ENCODE measurements at regions not wholly inside any gene's neighbourhood (a gene's known extent, or its start where the extent isn't known, plus 50 kb on each side); places are given as distances from the start of the nearest gene placed in this dataset.

DNA sequence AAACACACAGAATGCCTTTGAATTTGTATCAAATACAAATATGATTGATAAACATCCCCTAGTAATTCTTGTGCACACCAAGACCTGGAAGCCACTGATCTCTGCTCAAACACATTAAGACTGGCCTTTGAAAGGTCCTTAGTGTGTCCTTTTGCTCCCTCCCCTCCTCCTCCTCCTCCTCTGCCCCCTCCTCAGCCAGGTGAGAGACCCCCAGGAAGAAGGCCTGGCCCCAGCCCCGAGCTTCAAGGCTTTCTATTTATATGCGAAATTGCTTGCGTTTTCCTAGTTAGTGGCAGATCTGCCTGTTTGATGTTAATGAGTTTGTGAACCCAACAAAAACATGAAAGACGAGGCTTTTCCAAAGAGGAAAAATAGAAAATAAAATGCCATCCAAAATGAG, 63.6 kb upstream of the TCF7L2 start:
- Histone ChIP-seq H3K27ac (no peak overlapping the region), H3K27me3 (no peaks in the 10 kb centered on the region), H3K9me3 (replicated peaks in 1 of 3) (no peaks in the 10 kb centered on the region), H3K4me1 (replicated peaks in 1 of 2) (no peaks in the 10 kb centered on the region), H3K36me3 (replicated peaks in 1 of 2) (no peaks in the 10 kb centered on the region), H3K4me3 (no peak overlapping the region)
- DNase-seq = no peak
- intact Hi-C loops (cut with DNase I) = no loop called here
- 81 to 89% (median 86%) methylated on average over 4 of the region's 4 CpGs for WGBS, 4 donors
- TF ChIP-seq, protein P1, sequence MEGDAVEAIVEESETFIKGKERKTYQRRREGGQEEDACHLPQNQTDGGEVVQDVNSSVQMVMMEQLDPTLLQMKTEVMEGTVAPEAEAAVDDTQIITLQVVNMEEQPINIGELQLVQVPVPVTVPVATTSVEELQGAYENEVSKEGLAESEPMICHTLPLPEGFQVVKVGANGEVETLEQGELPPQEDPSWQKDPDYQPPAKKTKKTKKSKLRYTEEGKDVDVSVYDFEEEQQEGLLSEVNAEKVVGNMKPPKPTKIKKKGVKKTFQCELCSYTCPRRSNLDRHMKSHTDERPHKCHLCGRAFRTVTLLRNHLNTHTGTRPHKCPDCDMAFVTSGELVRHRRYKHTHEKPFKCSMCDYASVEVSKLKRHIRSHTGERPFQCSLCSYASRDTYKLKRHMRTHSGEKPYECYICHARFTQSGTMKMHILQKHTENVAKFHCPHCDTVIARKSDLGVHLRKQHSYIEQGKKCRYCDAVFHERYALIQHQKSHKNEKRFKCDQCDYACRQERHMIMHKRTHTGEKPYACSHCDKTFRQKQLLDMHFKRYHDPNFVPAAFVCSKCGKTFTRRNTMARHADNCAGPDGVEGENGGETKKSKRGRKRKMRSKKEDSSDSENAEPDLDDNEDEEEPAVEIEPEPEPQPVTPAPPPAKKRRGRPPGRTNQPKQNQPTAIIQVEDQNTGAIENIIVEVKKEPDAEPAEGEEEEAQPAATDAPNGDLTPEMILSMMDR (IDR thresholded peaks at IDR 0.05) = no peak
- TF ChIP-seq POLR2A (IDR thresholded peaks at IDR 0.05) = no peak

DNA sequence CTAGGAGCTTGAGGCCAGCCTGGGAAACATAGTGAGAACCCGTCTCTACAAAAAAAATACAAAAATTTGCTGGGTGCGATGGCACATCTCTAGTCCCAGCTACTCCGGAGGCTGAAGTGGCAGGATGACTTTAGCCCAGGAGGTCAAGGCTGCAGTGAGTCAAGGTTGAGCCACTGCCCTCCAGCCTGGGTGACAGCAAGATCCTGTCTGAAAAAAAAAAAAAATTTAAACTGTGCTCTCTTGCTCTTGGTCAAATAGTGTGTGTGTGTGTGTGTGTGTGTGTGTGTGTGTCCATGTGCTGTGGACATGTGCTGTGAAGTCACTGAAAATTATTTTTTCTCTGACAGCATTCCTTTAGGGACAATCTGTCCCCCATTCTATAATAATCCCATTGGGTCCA, 62.1 kb upstream of the TCF7L2 start:
- 57 to 87% (median 66%) methylated on average over 3 of the region's 3 CpGs for WGBS, 4 donors
- DNase-seq = no peak
- Histone ChIP-seq H3K27ac (no peak overlapping the region), H3K9me3 (replicated peaks in 1 of 3) (no peaks in the 10 kb centered on the region), H3K4me1 (replicated peaks in 1 of 2) (no peaks in the 10 kb centered on the region), H3K27me3 (no peaks in the 10 kb centered on the region), H3K4me3 (no peak overlapping the region), H3K36me3 (replicated peaks in 1 of 2) (no peaks in the 10 kb centered on the region)
- intact Hi-C loops (cut with DNase I) = no loop called here
- TF ChIP-seq, protein P1 (IDR thresholded peaks at IDR 0.05) = no peak

DNA sequence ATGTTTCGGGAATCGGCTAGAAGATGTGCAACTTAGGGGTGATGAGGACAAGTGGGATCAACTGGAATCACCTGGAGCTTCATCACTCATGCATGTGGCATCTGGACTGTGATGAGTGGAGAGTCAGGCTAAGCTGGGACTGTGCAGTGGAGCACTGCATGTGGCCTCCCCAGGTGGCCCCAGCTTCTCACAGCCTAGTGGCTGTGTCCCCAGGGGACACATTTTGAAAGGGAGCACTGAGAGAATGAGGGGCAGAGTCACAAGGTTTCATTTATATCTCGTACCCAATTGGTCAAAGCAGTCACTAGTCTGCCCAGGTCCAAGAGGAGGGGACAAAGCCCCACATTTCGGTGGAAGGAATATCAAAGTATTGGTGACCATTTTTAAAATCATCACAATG, 54.8 kb upstream of the TCF7L2 start:
- Histone ChIP-seq H3K4me3 (no peak overlapping the region), H3K9me3 (replicated peaks in 1 of 3) (no peaks in the 10 kb centered on the region), H3K27ac (no peak overlapping the region), H3K4me1 (replicated peaks in 1 of 2) (no peaks in the 10 kb centered on the region), H3K27me3 (no peaks in the 10 kb centered on the region), H3K36me3 (replicated peaks in 1 of 2) (no peaks in the 10 kb centered on the region)
- intact Hi-C loops (cut with DNase I) = no loop called here
- no peak for DNase-seq
- WGBS, 4 donors = 90 to 97% (median 93%) methylated on average over 4 of the region's 4 CpGs
- TF ChIP-seq POLR2A (IDR thresholded peaks at IDR 0.05) = no peak
- TF ChIP-seq, protein P1 (IDR thresholded peaks at IDR 0.05) = no peak

DNA sequence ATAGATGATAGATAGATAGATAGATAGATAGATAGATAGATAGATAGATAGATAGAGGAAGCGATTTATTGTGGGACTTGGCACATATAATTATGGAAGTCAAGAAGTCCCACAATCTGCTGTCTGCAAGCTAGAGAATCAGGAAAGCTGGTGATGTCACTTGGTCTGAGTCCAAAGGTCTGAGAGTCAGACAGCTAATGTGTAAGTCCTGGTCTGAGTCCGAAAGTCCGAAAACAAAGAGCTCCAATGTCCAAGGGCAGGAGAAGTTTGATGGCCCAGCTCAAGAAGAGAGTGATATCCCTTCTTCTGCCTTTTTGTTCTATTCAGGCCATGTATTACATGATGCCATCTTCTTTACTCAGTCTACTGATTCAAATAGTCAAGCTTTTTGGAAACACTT, 53.8 kb upstream of the TCF7L2 start:
- no peaks in the 10 kb centered on the region for H3K4me1 ChIP-seq (replicated peaks in 1 of 2)
- no peak overlapping the region for H3K4me3 ChIP-seq
- H3K9me3 ChIP-seq (replicated peaks in 1 of 3) = no peaks in the 10 kb centered on the region
- intact Hi-C loops (cut with DNase I) = no loop called here
- no peak for DNase-seq
- WGBS, 4 donors = 91 to 98% (median 94%) methylated on average over 3 of the region's 3 CpGs
- TF ChIP-seq, protein P1 (IDR thresholded peaks at IDR 0.05) = no peak
- no peak for TF ChIP-seq POLR2A (IDR thresholded peaks at IDR 0.05)
- no peak overlapping the region for H3K27ac ChIP-seq
- H3K27me3 ChIP-seq = no peaks in the 10 kb centered on the region
- no peaks in the 10 kb centered on the region for H3K36me3 ChIP-seq (replicated peaks in 1 of 2)
